Smooth muscle cell (in vitro differentiated cells): ENCODE measurements at regions not wholly inside any gene's neighbourhood (a gene's known extent, or its start where the extent isn't known, plus 50 kb on each side); places are given as distances from the start of the nearest gene placed in this dataset.

ENCODE experiments used
- DNase-seq: peaks from one replicate; lab custom pipeline; 2025; ENCODE audit not compliant: unreplicated experiment; lab: John Stamatoyannopoulos, UW
- H2AFZ ChIP-seq: fragments of 200-600 bp; sonication (generic); 2 replicates; pipeline ENCODE4 v1.6.0; 2016; ENCODE audit warnings: antibody characterized with exemption, low read depth, mild to moderate bottlenecking
- H3F3A ChIP-seq: fragments of 200-600 bp; sonication (generic); 2 replicates; pipeline ENCODE4 v1.6.0; 2017; ENCODE audit warnings: antibody characterized with exemption, low read depth
- H3K27ac ChIP-seq: fragments of 200-600 bp; sonication (generic); 2 replicates; pipeline ENCODE4 v1.5.1; 2016; ENCODE audit warnings: low read depth, mild to moderate bottlenecking
- H3K27me3 ChIP-seq: fragments of 200-600 bp; sonication (generic); 2 replicates; pipeline ENCODE4 v1.6.1; 2016; ENCODE audit warnings: low read depth, mild to moderate bottlenecking
- H3K36me3 ChIP-seq: fragments of 200-600 bp; sonication (generic); 2 replicates; pipeline ENCODE4 v1.5.1; 2016; ENCODE audit warnings: low read depth
- H3K4me1 ChIP-seq: fragments of 200-600 bp; sonication (generic); 2 replicates; pipeline ENCODE4 v1.5.1; 2016; ENCODE audit warnings: low read depth
- H3K4me2 ChIP-seq: fragments of 200-600 bp; sonication (generic); 2 replicates; pipeline ENCODE4 v1.6.0; 2016; ENCODE audit warnings: mild to moderate bottlenecking
- H3K4me3 ChIP-seq: fragments of 200-600 bp; sonication (generic); 2 replicates; pipeline ENCODE4 v1.5.1; 2016; ENCODE audit warnings: mild to moderate bottlenecking
- H3K79me2 ChIP-seq: fragments of 200-600 bp; sonication (generic); 2 replicates; pipeline ENCODE4 v1.6.0; 2016; ENCODE audit warnings: low read depth, mild to moderate bottlenecking
- H3K9ac ChIP-seq: fragments of 200-600 bp; sonication (generic); 2 replicates; pipeline ENCODE4 v1.6.0; 2016; ENCODE audit warnings: low read depth
- H3K9me3 ChIP-seq: fragments of 200-600 bp; sonication (generic); replicated peaks from 2 replicates; pipeline ENCODE4 v1.5.1; 2016; ENCODE audit warnings: low read depth
- H4K20me1 ChIP-seq: fragments of 200-600 bp; sonication (generic); 2 replicates; pipeline ENCODE4 v1.6.0; 2016; ENCODE audit warnings: low read depth
- WGBS: methylation state at CpG from one replicate; pipeline ENCODE4 v1.1.7; 2016; ENCODE audit warnings: low lambda C conversion rate; 5-methylcytosine and 5-hydroxymethylcytosine counted together
- TF ChIP-seq, protein P1 (sequence below): fragments of 200-600 bp; sonication (generic); IDR thresholded peaks from 2 replicates; pipeline ENCODE4 v1.5.1; 2017; ENCODE audit warnings: borderline replicate concordance, mild to moderate bottlenecking, antibody characterized with exemption; ENCODE audit not compliant: insufficient read depth, poor library complexity, severe bottlenecking

GRCh38 chr22:48227341-48228018 lies 1465.0 kb downstream of the TBC1D22A start:
- Histone ChIP-seq H3F3A (no peaks in the 10 kb centered on the region), H4K20me1 (no peaks in the 10 kb centered on the region), H3K9ac (no peak overlapping the region), H3K9me3 (no peaks in the 10 kb centered on the region), H2AFZ (no peak overlapping the region), H3K27ac (no peak overlapping the region), H3K4me1 (no peaks in the 10 kb centered on the region), H3K4me3 (no peak overlapping the region), H3K27me3 (no peaks in the 10 kb centered on the region), H3K4me2 (no peak overlapping the region), H3K79me2 (no peaks in the 10 kb centered on the region), H3K36me3 (no peaks in the 10 kb centered on the region)
- no peak for DNase-seq
- 90% methylated on average over 3 of the region's 4 CpGs for WGBS
- TF ChIP-seq, protein P1, sequence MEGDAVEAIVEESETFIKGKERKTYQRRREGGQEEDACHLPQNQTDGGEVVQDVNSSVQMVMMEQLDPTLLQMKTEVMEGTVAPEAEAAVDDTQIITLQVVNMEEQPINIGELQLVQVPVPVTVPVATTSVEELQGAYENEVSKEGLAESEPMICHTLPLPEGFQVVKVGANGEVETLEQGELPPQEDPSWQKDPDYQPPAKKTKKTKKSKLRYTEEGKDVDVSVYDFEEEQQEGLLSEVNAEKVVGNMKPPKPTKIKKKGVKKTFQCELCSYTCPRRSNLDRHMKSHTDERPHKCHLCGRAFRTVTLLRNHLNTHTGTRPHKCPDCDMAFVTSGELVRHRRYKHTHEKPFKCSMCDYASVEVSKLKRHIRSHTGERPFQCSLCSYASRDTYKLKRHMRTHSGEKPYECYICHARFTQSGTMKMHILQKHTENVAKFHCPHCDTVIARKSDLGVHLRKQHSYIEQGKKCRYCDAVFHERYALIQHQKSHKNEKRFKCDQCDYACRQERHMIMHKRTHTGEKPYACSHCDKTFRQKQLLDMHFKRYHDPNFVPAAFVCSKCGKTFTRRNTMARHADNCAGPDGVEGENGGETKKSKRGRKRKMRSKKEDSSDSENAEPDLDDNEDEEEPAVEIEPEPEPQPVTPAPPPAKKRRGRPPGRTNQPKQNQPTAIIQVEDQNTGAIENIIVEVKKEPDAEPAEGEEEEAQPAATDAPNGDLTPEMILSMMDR: no peak

DNA sequence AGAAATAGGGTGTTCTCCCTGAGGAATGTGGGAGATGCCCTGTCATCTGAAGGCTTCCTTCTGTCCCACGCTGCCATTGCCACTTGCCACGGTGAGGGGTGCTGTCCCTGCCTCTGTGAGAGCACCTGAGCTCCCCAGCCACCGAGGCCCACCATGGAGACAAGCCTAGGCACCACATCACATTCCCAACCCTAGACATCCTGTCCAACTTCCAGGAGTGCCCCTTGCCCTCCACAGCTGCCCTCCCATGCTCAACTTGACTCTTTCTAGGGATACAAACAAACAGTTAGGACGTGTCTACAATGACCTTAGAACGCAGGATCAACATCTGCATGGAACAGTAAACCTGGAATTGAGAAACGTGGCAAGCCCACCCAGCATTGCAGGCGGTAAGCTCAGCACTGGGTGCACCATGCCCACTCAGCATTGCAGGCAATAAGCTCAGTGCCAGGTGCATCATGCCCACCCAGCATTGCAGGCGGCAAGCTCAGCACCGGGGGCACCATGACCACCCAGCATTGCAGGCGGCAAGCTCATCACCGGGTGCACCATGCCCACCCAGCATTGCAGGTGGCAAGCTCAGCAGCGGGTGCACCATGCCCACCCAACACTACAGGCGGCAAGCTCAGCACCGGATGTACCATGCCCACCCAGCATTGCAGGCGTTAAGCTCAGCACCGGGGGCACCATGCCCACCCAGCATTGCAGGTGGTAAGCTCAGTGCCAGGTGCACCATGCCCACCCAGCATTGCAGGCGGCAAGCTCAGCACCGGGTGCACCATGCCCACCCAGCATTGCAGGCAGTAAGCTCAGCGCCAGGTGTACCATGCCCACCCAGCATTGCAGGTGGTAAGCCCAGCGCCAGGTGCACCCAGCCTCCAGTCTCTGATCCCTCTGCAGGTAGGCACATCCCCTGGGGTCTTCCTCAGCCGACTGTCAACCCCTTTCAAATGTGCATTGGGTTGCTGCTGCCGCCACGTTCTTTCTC lies 1463.9 kb downstream of the TBC1D22A start:
- Histone ChIP-seq H3K4me1 (no peaks in the 10 kb centered on the region), H3K79me2 (no peaks in the 10 kb centered on the region), H4K20me1 (no peaks in the 10 kb centered on the region), H3K4me3 (no peak overlapping the region), H3K9me3 (no peaks in the 10 kb centered on the region), H3K27me3 (no peaks in the 10 kb centered on the region), H2AFZ (no peak overlapping the region), H3K4me2 (no peak overlapping the region), H3K9ac (no peak overlapping the region), H3K36me3 (no peaks in the 10 kb centered on the region), H3K27ac (no peak overlapping the region), H3F3A (no peaks in the 10 kb centered on the region)
- TF ChIP-seq, protein P1: no peak
- no peak for DNase-seq
- 89% methylated on average over 23 of the region's 23 CpGs for WGBS

DNA sequence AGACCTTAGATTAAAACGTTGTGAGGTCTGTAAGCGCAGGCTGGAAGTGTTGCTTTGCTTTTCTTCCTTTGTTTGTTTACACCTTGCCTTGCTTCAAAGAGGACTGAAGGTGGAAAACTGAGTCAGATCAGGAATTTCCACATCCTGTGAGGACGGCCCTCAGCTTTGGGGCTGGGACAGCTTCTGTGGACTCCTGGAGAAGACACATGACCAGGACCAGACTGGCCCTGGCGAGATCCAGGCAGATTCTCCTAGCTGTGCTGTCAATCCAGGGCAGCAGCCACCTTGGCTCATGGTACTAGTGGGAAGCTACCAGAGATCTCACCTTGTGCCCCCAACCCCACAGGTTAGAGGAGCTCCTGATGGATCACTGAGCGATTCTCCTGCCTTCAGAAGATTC lies 1461.9 kb downstream of the TBC1D22A start:
- no peak overlapping the region for H3K4me2 ChIP-seq
- no peak overlapping the region for H3K27ac ChIP-seq
- H3K36me3 ChIP-seq: no peaks in the 10 kb centered on the region
- DNase-seq: no peak
- TF ChIP-seq, protein P1: no peak
- no peaks in the 10 kb centered on the region for H3K79me2 ChIP-seq
- no peaks in the 10 kb centered on the region for H3F3A ChIP-seq
- H4K20me1 ChIP-seq: no peaks in the 10 kb centered on the region
- H3K9ac ChIP-seq: no peak overlapping the region
- no peaks in the 10 kb centered on the region for H3K9me3 ChIP-seq
- H3K4me1 ChIP-seq: no peaks in the 10 kb centered on the region
- no peak overlapping the region for H2AFZ ChIP-seq
- WGBS: 72% methylated on average over 5 of the region's 5 CpGs
- no peaks in the 10 kb centered on the region for H3K27me3 ChIP-seq
- H3K4me3 ChIP-seq: no peak overlapping the region
